ENCODE measurements at regions not wholly inside any gene's neighbourhood (a gene's known extent, or its start where the extent isn't known, plus 50 kb on each side); places are given as distances from the start of the nearest gene placed in this dataset.

- Mint-ChIP-seq H3K27me3 (ENCODE audit: insufficient read depth, unreplicated experiment) (no peaks in the 10 kb centered on the region), H3K36me3 (ENCODE audit: insufficient read depth, unreplicated experiment) (no peaks in the 10 kb centered on the region), H3K27ac (ENCODE audit: low read depth, unreplicated experiment) (peak overlapping the region; percentile 64), H3K4me1 (ENCODE audit: insufficient read depth, unreplicated experiment) (peaks cover 16% of the 10 kb centered on the region), H3K9me3 (ENCODE audit: unreplicated experiment) (no peaks in the 10 kb centered on the region), H3K4me3 (ENCODE audit: unreplicated experiment) (no peak overlapping the region)
- intact Hi-C loops (cut with micrococcal nuclease): no loop called here
- no peak for TF ChIP-seq CTCF (IDR thresholded peaks at IDR 0.05; ENCODE audit: unreplicated experiment)
- no TSS peak for BruUV-seq (replicated peaks)
- CTCF ChIA-PET: interaction anchor here (0.6 to 1.1 kb wide), 3 partner anchors 61 to 184 kb away, joined by 3 read pairs; no protein-coding TSS in a partner anchor
- POLR2A ChIA-PET: interaction anchor here (0.7 to 1.2 kb wide), 5 partner anchors 11 to 520 kb away, joined by 3 to 5 read pairs (median 3); no protein-coding TSS in a partner anchor
- peak; percentile 77 for DNase-seq (ENCODE audit: unreplicated experiment)
Observed at GRCh38 chr13:50589651-50590054, 253.8 kb downstream of the DLEU7 start.

- Mint-ChIP-seq H3K27me3 (ENCODE audit: insufficient read depth, unreplicated experiment) (no peaks in the 10 kb centered on the region), H3K4me1 (ENCODE audit: insufficient read depth, unreplicated experiment) (peaks cover 16% of the 10 kb centered on the region), H3K36me3 (ENCODE audit: insufficient read depth, unreplicated experiment) (no peaks in the 10 kb centered on the region), H3K4me3 (ENCODE audit: unreplicated experiment) (no peak overlapping the region), H3K9me3 (ENCODE audit: unreplicated experiment) (no peaks in the 10 kb centered on the region), H3K27ac (ENCODE audit: low read depth, unreplicated experiment) (no peak overlapping the region)
- ChIA-PET POLR2A (interaction anchor here (0.7 kb wide), 1 partner anchor 169 kb away, joined by 3 read pairs; no protein-coding TSS in a partner anchor), CTCF (interaction anchor here (0.5 to 0.7 kb wide), 3 partner anchors 207 to 519 kb away, joined by 3 read pairs; no protein-coding TSS in a partner anchor)
- no TSS peak for BruUV-seq (replicated peaks)
- intact Hi-C loops (cut with micrococcal nuclease): no loop called here
- DNase-seq (ENCODE audit: unreplicated experiment): peak; percentile 46
- no peak for TF ChIP-seq CTCF (IDR thresholded peaks at IDR 0.05; ENCODE audit: unreplicated experiment)
Observed at GRCh38 chr13:50592412-50593155, 250.9 kb downstream of the DLEU7 start.

- CTCF ChIA-PET: interaction anchor here (0.7 kb wide), 1 partner anchor 207 kb away, joined by 3 read pairs; no protein-coding TSS in a partner anchor
- BruUV-seq (replicated peaks): no TSS peak
- Mint-ChIP-seq H3K4me3 (ENCODE audit: unreplicated experiment) (no peak overlapping the region), H3K9me3 (ENCODE audit: unreplicated experiment) (no peaks in the 10 kb centered on the region), H3K27ac (ENCODE audit: low read depth, unreplicated experiment) (no peak overlapping the region), H3K36me3 (ENCODE audit: insufficient read depth, unreplicated experiment) (no peaks in the 10 kb centered on the region), H3K27me3 (ENCODE audit: insufficient read depth, unreplicated experiment) (no peaks in the 10 kb centered on the region), H3K4me1 (ENCODE audit: insufficient read depth, unreplicated experiment) (peaks cover 16% of the 10 kb centered on the region)
- intact Hi-C loops (cut with micrococcal nuclease): no loop called here
- TF ChIP-seq CTCF (IDR thresholded peaks at IDR 0.05; ENCODE audit: unreplicated experiment): no peak
- POLR2A ChIA-PET: interaction anchor here (0.7 kb wide), 2 partner anchors 169 to 255 kb away, joined by 3 read pairs; no protein-coding TSS in a partner anchor
- no peak for DNase-seq (ENCODE audit: unreplicated experiment)
Observed at GRCh38 chr13:50593207-50593606, 250.3 kb downstream of the DLEU7 start.

GRCh38 chr13:50594276-50595051, 249.0 kb downstream of the DLEU7 start:
- ChIA-PET POLR2A (no interaction called here), CTCF (no interaction called here)
- no peaks in the 10 kb centered on the region for H3K27me3 Mint-ChIP-seq (ENCODE audit: insufficient read depth, unreplicated experiment)
- H3K4me3 Mint-ChIP-seq (ENCODE audit: unreplicated experiment): no peak overlapping the region
- no peaks in the 10 kb centered on the region for H3K9me3 Mint-ChIP-seq (ENCODE audit: unreplicated experiment)
- no TSS peak for BruUV-seq (replicated peaks)
- no peak for DNase-seq (ENCODE audit: unreplicated experiment)
- no peak for TF ChIP-seq CTCF (IDR thresholded peaks at IDR 0.05; ENCODE audit: unreplicated experiment)
- intact Hi-C loops (cut with micrococcal nuclease): no loop called here
- H3K27ac Mint-ChIP-seq (ENCODE audit: low read depth, unreplicated experiment): no peak overlapping the region
- peaks cover 8% of the 10 kb centered on the region for H3K4me1 Mint-ChIP-seq (ENCODE audit: insufficient read depth, unreplicated experiment)
- H3K36me3 Mint-ChIP-seq (ENCODE audit: insufficient read depth, unreplicated experiment): no peaks in the 10 kb centered on the region
